NCI-H2029 treated with DMSO at 0.1 percent for 48 hours (cell line): ENCODE measurements at regions not wholly inside any gene's neighbourhood (a gene's known extent, or its start where the extent isn't known, plus 50 kb on each side); places are given as distances from the start of the nearest gene placed in this dataset.

Source experiments
- DNase-seq: peaks from one replicate; lab custom pipeline; 2025; lab: John Stamatoyannopoulos, UW

DNA sequence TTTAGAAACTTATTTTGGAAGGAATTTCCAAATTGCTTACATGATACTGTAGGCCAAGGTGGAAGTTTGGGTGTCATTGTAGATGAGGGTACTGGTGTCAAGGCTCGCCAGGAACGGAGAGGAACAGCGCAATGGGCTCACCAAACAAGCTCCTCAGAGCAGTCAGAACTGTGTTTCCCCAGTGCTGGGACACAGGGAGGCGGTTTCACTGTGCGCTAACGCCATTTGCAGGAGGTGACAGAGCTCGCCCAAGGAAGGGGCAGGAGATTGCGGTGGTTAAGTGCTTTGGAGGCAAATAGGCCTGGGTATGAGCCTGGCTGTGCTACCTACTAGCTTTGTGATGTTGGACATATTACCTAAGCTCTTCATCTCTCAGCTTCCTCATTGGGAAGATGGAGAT is 57.3 kb downstream of the HHEX start:
- no peak for DNase-seq

DNA sequence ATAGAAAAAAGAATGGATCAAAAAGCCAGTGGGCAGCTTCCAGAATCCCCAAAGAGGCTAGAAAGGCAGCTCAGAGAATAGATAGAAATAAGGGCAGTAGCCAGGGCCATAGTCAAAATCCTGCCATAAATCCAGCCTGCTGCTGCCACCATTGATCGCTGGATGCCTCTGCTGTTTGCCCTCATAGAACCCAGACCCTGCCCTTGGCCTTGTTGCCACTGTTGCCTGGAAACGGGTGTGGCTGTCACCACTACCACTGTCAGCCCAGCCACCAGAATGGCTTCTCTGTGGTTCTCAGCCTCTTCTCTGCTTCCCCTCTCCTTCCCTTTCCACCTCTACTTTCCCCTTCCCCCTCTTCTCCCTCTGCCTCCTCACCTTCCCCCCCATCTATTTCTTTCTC is 57.8 kb downstream of the HHEX start:
- no peak for DNase-seq

DNA sequence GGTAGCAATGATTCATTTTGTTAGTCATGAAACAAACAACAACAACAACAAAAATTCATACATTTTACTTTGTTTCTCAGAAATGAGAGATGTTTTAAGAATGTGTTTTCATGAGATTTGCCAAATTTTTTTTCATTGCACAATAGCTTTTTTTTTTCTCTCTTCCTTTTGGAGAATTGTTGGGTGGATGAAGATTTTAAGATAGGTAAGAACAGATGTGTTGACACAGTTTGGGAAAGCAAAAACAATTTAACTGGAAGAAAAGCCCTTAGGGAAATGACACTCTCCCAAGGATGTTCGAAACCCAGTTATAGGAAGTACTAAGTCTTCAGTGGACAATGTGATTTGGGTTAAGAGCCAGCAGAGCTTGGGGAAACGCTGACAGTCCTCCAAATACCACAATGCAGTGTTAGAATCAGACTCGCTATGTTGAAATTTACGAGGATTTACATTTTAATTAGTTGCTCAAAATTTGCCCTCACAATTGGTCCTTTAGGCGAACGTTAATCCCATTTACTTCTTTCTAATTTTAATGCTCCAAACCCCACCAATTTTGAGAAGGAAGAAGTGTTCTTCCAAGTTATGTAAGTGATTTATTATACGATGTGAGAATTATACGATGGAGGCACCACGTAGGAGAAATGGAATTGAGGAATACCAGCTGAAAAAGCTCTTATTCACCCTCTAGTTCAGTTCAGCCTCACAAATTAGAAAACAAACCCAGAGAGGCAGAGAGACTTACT is 61.2 kb downstream of the HHEX start:
- no peak for DNase-seq

DNA sequence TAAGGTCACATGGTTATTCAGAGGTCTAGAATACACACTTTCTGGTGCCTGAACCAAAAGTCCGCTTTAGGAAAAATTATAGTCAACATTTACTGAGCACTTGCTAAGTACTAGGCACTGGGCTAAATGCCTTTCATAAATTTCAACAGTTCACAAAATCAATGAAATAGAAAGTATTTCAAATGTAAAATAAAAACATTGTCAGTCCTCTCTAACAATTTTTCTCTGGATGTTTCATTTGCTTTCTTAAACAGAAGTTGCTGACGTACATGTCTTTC is 61.7 kb downstream of the HHEX start:
- DNase-seq = no peak

DNA sequence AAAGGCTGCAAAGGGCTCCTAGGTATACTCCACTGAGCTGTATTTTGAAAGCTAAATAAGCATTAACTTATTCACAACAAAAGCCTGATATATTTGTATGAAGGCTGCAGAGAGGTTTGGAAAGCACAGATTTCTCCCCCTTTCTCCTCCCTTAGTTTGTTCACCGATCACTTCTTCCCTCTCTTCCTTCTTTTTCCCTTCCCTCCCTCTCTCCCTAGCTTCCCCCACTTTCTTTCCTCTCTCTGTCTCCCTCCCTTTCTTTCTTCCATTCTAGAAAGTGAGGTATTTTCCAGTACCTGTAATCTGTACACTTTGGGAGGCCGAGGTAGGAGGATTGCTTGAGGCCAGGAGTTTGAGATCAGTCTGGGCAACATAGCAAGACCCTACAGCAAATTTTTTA is 62.1 kb downstream of the HHEX start:
- DNase-seq = no peak

GRCh38 chr10:92753865-92754264 is 64.1 kb downstream of the HHEX start:
- DNase-seq = no peak

DNA sequence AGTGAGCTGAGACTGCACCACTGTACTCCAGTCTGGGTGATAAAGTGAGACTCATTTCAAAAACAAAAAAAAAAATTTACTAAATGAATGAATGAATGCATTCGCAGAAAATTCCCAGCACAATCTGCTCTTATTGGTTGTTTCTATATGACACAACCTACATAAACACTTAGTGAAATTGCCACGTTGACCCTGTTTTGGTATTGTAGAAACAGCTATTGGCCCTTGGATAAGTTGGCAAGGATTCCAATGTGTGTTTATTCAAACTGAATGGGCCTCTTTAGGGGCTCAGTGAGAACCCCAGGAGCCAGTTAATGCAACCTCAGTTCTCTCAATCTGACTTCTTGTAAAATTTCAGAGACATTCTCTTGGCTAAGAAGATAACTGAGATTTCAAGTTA is 66.0 kb downstream of the HHEX start:
- DNase-seq = no peak

DNA sequence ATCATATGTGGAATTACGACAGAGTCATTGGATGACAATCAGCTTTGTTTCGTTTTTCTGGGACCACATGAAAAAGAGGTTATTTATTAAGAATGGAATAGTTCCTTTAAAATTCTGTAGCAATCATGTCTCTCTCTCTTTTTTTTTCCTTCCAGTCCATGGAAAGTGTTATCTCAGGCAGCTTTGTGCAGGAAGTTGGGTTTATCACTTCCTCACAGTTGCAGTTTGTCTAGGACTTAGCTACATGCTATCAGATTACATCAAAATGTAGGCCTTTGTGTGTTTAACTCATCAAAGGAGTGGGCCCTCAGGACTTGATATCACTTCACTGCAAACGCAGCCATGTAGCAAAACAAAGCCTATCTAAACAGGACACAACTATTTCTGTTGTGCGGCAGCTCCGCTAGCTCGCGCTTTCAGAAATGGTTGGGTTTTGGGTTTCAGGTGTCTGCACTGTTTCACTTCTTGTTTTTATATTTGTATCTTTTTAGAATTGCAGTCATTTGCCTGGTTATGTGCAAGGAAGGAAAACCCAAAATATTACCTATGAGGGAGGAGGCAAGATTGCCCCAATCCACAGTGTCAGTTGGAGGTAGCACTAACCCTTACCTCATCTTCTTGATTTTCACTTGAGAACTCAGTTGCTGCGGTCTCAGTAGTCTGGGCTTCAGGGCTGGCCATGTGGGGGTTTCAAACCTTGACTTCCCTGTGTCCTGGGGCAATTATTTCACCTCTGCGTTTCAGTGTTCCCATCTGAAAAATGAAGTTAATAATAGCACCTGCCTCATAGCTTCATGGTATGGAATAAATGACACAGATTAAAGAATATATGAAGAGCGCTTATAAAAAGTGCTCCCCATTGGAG is 66.7 kb downstream of the HHEX start:
- peak; percentile 29 for DNase-seq

- DNase-seq = no peak
Measured at GRCh38 chr10:92757066-92757710, 67.4 kb downstream of the HHEX start.

DNA sequence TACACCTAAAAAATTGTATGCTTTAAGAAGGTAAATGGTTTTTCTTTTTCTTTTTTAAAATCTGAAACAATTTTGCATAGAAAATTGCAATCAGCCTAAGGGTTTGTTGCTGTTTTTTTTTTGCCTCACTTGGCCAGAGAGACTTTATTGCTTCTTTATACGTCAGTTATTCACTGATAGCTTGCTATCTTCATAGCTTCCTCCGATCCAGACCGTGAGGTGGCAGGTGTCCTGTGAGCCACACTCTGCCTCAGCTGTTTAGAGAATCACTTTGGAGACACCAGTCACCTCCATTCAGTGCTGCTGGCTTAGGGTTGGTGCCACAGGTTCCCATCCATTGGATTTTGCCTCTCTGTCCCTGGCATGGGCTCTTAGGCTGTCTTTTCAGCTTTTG is 68.0 kb downstream of the HHEX start:
- no peak for DNase-seq

DNA sequence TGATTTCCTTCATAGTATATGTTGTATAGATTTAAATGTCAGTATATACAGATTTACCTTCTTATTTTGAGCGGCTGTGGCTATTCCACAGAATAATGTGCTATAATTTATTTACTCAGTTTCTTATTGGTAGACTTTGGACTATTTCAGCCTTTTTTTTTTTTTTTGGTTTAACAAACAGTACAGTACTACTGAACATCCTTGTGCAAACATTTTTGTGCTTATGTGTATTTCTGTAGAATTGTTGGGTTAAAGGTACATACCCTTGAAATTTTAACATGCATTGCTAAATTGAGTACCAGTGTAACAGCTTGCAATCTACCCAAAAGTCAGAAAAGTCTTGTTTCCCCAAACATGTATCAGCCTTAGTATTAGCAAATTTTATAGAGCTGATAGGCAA is 68.8 kb downstream of the HHEX start:
- DNase-seq = no peak

- no peak for DNase-seq
Measured at GRCh38 chr10:92760609-92761008, 70.9 kb downstream of the HHEX start.

DNA sequence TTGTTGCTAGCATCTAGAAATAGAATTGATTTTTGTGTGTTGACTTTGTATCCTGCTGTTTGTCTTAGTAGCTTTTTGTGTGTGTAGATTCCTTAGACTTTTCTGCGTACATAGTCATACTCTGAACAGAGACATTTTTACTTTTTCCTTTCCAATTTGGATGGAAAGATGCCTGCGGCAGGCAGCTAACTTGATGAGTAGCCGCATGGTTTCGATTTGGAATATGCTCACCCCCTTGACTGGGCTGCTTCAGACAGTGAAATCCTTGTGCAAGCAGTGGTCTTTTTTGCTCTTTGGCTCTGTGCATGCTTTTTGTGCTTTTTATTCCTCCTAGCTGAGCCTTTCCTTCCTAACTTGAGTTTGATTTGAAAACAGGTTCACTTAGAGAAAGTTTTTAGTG is 71.8 kb downstream of the HHEX start:
- no peak for DNase-seq

DNA sequence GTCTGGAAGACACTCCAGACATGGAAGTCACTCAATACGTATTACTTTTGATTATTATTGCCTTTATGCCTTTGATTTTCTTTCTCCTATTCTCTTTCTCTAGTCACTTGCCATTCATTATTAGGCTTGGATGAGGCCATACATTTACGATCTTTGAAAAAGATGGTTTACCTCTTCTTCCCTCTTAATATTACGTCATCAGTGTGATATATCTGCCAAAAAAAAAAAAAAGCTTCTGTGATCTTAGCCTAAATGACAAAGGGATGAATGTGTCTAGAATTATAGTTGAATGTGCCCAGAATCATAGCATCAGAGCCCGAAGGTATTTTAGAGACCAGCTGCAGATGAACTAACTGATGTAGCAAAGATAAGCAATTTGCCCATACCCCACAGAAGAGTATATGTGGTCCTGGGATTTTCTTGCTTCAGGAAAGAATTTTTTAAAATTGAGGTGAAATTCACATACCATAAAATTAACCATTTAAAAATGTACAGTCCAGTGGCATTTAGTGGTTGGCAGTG is 73.9 kb downstream of the HHEX start:
- DNase-seq = no peak

- DNase-seq = no peak
Measured at GRCh38 chr10:92766451-92766850, 76.7 kb downstream of the HHEX start.

DNA sequence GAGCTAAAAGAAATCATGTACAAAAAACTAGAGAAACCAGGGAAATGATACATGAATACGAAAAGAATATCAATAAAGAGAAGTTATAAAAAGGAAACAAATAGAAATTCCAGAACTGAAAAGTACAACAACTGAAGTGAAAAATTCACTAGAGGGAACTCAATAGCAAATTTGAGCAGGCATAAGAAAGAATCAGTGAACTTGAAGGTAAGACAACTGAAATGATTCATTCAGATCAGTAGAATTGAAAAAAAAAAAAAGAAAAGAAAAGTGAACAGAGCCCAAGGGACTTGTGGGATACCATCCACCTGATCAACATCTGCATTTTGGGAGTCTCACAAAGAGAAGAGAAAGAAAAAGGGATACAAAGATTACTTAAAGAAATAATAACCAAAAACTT is 78.3 kb downstream of the HHEX start:
- DNase-seq = no peak

DNA sequence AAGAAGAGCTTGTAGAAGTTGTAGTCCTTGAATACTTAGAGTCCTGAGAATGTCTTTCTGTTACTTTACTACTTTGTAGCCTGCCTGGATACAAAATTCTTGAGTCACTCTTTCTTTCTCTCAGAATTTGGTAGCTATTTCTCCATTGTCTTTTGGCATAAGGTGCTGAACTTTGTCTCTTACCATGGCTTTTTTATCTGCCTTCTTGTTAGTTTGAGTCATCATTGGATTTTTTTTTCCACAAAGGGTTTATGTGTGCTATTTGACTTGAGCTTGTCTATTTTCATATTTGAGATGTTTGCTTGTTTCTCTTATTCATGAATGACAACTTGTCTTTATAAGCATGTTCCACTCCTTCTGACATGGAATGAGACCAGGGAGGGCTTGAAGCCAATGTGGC is 74.5 kb upstream of the EXOC6 start:
- no peak for DNase-seq

- DNase-seq = no peak
Measured at GRCh38 chr10:92778091-92778490, 70.2 kb upstream of the EXOC6 start.

- DNase-seq = no peak
Measured at GRCh38 chr10:92785118-92785517, 63.2 kb upstream of the EXOC6 start.

GRCh38 chr10:92787557-92788152 is 60.7 kb upstream of the EXOC6 start:
- no peak for DNase-seq

DNA sequence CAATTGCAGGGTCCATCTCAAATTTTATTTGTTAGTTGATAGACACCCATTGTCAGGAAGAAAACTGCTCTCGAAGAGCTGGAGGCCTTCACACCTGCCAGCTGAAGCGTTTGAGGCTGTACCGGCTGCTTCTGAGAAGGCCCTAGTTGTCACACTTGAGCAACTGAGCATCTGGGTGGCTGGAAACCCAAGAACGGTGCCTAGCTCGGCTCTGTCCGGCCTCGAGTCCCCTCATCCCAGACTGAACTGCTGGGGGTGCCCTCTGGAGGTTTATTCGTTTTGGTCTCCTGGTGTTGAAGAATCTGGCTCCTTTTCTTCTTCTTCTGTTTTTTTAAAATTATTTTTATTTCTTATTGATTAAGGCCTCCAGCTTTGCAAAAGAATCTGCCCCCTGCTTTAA is 59.3 kb upstream of the EXOC6 start:
- DNase-seq = no peak

DNA sequence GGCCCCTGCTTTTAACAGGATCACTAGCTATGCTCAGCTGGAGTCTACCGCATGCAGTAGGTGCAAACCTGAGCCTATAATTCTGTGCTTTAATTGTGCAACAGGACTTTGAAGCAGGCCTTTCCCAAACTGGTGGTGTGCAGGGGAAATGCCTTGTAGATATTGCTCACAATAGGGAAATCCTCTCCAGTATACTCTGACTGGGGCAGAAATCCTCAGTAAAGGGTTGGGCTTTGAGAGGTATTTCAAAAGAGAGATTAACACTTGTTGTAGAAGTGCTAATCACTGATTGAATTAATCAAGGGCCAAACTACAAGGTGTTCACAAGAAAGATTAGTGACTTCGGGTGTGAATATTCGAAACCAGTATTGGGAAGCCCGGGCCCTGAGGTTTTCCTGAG is 58.5 kb upstream of the EXOC6 start:
- DNase-seq = no peak

DNA sequence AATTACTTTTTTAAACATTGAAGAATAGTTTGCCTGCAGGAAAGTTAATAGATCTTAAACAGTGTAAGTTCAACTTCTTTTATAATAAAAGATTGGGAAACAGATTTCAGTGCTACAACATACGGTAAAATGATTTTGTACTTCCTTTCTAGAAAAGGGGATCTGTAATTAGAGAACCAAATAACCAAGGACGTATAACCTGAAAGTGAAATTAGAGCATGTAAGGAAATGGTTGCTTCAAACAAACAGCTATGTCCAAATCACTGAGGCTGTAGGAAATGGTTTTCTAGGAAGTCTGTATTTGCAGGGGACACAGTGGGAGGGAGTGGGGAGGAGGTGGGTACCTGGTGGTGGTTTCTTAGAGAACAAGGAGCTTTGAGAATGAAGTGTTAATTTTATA is 57.9 kb upstream of the EXOC6 start:
- DNase-seq = no peak
